ENCODE measurements at regions not wholly inside any gene's neighbourhood (a gene's known extent, or its start where the extent isn't known, plus 50 kb on each side); places are given as distances from the start of the nearest gene placed in this dataset.

- intact Hi-C loops (cut with DNase I) = no loop called here
- TF ChIP-seq POLR2A (IDR thresholded peaks at IDR 0.05) = no peak
- TF ChIP-seq, protein P1, sequence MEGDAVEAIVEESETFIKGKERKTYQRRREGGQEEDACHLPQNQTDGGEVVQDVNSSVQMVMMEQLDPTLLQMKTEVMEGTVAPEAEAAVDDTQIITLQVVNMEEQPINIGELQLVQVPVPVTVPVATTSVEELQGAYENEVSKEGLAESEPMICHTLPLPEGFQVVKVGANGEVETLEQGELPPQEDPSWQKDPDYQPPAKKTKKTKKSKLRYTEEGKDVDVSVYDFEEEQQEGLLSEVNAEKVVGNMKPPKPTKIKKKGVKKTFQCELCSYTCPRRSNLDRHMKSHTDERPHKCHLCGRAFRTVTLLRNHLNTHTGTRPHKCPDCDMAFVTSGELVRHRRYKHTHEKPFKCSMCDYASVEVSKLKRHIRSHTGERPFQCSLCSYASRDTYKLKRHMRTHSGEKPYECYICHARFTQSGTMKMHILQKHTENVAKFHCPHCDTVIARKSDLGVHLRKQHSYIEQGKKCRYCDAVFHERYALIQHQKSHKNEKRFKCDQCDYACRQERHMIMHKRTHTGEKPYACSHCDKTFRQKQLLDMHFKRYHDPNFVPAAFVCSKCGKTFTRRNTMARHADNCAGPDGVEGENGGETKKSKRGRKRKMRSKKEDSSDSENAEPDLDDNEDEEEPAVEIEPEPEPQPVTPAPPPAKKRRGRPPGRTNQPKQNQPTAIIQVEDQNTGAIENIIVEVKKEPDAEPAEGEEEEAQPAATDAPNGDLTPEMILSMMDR (IDR thresholded peaks at IDR 0.05) = no peak
- no peak for ATAC-seq
- WGBS, 4 donors = 43 to 47% (median 46%) methylated on average over 8 of the region's 8 CpGs
- Histone ChIP-seq H3K4me3 (no peak overlapping the region), H3K36me3 (no peaks in the 10 kb centered on the region), H3K4me1 (no peaks in the 10 kb centered on the region), H3K27ac (no peak overlapping the region), H3K9me3 (peaks cover 0 to 5% (median 0%) of the 10 kb centered on the region in 12 donors), H3K27me3 (no peaks in the 10 kb centered on the region)
- DNase-seq = no peak
Measured at GRCh38 chr4:146029939-146030710, 91.5 kb upstream of the ZNF827 start.

DNA sequence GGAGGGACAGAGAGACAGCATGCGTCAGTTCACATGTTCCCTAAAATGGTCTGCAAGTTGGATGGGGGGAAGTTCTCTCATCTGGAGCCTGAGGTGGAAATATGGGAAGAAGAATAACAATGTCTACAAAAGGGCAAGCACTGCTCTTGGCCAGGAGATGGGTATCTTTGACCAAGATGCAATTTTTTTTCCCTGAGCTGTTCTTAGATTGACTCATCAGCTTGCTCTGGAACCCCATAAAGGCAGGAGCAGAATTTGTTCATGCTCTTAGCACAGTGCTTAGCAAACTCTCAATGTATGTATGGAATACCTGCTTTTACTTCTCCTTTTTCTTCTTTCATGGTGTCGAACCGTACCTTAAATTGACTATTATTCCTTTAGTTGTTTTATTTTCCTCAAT lies 90.5 kb upstream of the ZNF827 start:
- no peak for ATAC-seq
- Histone ChIP-seq H3K4me1 (no peaks in the 10 kb centered on the region), H3K27ac (no peak overlapping the region), H3K9me3 (peaks cover 0 to under 1% (median 0%) of the 10 kb centered on the region in 12 donors), H3K4me3 (no peak overlapping the region), H3K36me3 (no peaks in the 10 kb centered on the region), H3K27me3 (no peaks in the 10 kb centered on the region)
- no peak for DNase-seq
- 90 to 96% (median 94%) methylated on average over 3 of the region's 3 CpGs for WGBS, 4 donors
- intact Hi-C loops (cut with DNase I) = no loop called here
- TF ChIP-seq, protein P1 (IDR thresholded peaks at IDR 0.05) = no peak
- TF ChIP-seq POLR2A (IDR thresholded peaks at IDR 0.05) = no peak

GRCh38 chr4:146027761-146028160 lies 89.1 kb upstream of the ZNF827 start:
- TF ChIP-seq, protein P1 (IDR thresholded peaks at IDR 0.05) = no peak
- TF ChIP-seq POLR2A (IDR thresholded peaks at IDR 0.05) = no peak
- DNase-seq (no peak), ATAC-seq (no peak)
- H3K9me3 ChIP-seq = no peaks in the 10 kb centered on the region
- 97 to 98% (median 97%) methylated on average over 1 of the region's 1 CpG for WGBS, 4 donors
- intact Hi-C loops (cut with DNase I) = no loop called here
- no peaks in the 10 kb centered on the region for H3K36me3 ChIP-seq
- no peaks in the 10 kb centered on the region for H3K4me1 ChIP-seq
- no peak overlapping the region for H3K4me3 ChIP-seq
- no peaks in the 10 kb centered on the region for H3K27me3 ChIP-seq
- no peak overlapping the region for H3K27ac ChIP-seq

DNA sequence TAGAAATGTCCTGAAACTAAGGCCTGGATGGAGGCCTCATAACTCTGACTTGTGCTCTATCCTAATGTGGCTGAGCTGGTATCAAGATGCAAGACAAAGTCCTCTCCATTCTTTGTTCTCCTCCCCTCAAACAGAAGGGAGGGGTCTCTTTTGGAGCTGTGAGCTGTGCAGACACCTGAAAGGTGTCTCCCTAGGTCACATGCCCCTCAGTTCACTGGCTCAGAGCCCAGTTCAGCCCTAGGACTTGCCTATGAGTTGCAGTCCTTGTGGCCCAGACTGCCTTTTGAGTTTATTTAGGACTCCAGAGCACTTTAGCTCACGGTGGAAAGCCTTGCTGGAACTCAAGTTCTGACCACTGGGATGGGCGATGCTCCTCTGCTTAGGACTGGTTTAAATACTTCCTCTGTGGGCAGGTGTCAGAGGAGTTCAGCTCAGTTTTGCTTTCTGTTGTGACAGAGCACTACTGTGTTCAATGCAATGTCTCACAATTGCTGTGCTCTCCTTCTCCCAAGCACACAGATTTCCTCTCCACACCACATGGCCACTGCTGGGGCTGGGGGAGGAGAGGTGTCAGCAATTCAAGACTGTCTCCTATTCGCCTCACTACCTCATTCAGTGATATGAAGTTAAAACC lies 84.8 kb upstream of the ZNF827 start:
- Histone ChIP-seq H3K27me3 (no peaks in the 10 kb centered on the region), H3K27ac (no peak overlapping the region), H3K36me3 (no peaks in the 10 kb centered on the region), H3K4me3 (no peak overlapping the region), H3K9me3 (no peaks in the 10 kb centered on the region), H3K4me1 (no peaks in the 10 kb centered on the region)
- intact Hi-C loops (cut with DNase I) = no loop called here
- 80 to 92% (median 88%) methylated on average over 2 to 3 of the region's 3 CpGs for WGBS, 4 donors
- TF ChIP-seq, protein P1 (IDR thresholded peaks at IDR 0.05) = no peak
- TF ChIP-seq POLR2A (IDR thresholded peaks at IDR 0.05) = no peak
- no peak for ATAC-seq
- no peak for DNase-seq
